HG03432 (cell line): ENCODE measurements at regions not wholly inside any gene's neighbourhood (a gene's known extent, or its start where the extent isn't known, plus 50 kb on each side); places are given as distances from the start of the nearest gene placed in this dataset.

Experiments
- ATAC-seq: cut with Tn5 transposase; IDR thresholded peaks from one replicate; pipeline ENCODE4 v1.9.1; 2021; ENCODE audit warnings: mild to moderate bottlenecking, moderate library complexity; ENCODE audit not compliant: unreplicated experiment

DNA sequence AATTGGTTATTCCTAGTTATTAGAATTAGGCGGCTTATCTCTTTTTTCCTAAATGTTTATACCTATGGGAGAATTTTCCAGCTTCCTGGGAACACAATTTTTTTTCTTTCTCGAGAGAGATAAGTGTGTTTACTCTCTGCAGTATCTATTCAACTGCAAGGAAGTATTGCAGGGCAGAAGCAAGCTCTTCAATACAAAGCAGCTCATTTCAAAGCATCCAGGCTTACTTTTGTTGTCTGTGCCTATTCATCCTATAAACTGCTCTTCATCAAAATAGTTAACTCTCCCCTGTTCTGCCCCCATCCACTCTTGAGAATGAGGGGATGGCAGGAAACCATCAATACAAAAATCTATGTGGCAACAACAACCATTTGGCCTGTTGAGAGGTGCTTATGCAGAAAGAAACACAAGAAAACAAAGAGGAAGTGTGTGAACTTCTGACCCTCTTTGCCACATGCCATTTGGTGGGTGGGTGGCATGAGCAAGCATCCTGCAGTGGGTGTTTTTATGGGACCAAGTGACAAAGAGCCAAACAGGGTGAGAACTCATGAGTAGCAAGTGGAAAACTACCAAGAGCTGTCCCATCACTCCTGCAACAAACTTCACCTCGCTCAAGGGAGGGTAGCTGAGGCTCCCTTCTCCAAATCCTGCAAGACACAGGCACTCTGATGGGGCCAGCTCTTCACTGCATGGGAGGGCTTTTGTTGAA, 50.6 kb upstream of the MRPS6 start:
- no peak for ATAC-seq

DNA sequence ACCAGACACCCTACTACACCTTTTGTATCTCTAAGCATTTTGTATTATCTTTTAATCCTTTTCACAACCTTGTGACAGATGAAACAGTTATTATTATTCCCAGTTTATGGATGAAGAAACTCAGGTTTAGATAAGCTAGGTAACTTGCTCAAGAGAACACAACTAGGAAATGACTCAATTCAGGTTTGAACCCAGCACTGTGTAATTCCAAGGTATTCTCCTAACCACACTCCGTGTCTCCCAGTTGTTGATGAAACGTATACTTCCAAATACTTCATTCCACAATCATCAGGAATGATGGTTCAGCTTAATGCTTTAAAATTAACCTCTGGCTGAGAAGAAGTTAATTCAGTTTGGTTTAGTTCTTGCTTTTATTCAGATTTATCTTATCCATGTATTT, 51.7 kb upstream of the MRPS6 start:
- ATAC-seq = no peak

DNA sequence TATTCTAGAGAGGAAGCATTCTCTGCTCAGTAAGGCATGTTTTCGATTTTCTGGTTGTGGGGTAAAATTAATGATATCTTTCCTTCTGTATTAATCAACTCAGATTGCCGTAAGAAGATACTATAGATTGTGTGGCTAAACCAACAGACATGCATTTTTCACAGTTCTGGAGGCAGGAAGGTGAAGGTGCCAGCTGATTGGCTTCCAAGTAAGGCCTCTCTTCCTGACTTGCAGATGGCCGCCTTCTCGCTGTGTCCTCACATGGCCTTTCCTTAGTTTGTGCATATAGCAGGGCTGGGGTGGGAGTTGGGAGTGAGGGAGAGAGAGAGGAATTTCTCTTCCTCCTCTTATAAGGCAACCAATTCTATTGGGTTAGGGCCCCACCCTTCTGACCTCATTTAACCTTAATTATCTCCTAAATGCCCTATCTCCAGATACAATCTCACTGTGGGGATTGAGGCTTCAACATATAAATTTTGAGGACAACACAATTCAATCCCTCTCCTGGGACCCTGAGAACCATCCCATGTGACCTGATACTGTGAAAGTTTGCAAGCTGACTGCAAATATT, 52.3 kb upstream of the MRPS6 start:
- ATAC-seq = no peak

DNA sequence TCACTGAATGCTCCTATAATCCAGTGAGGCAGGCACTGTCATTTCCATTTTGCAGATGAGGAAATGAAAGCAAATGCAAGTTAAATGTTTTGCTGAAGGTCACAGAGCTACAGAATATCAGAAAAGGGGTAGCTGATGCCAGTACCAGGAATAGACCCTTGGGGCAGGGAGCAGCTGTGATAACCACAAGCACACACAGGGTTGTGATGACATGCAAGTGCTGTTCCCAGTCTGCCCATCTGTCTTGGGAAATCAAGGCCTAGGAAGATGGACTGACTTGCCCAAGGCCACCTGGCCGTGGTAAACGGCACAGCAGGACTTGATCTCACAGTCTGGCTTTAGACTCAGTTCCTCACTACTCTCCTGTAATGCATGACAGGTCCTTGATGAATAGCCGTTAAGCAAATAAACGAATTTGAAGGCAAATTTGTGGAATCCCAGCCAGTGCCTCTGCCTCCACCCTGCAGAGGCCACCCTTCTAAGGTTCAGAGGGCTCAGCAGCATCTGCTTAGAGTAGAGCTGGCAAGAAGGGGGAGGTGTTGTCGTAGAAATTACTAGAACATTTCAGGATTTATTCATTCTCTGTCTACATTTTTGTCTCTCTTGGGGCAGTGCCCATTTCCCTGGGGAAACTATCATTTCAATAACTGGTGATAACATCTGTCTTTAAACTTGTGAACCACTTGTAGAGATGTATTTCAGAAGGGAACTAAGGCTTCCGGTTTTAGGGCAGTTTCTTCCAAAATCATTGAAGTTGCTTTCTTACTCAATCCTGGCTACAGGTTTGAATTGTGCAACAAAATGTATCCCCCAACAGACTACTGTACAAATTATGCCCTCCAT, 53.2 kb upstream of the MRPS6 start:
- peak; percentile 47 for ATAC-seq

DNA sequence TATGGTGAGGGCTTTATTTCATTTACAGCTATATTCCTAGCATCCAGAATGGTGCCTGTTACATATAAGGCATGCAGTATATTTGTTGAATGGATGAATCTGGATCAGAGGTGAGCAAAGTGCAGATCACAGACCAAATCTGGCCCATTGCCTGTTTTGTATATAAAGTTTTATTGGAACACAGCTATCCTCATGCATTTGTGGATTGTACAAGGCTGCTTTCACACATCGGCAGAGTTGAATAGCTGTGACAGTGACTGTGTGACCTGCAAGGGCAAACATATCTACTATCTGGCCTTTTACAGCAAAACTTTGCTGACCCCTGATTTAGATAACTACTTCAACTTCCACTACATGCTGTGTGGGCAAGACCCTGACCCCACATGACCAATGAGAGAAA, 54.0 kb upstream of the MRPS6 start:
- ATAC-seq = no peak

DNA sequence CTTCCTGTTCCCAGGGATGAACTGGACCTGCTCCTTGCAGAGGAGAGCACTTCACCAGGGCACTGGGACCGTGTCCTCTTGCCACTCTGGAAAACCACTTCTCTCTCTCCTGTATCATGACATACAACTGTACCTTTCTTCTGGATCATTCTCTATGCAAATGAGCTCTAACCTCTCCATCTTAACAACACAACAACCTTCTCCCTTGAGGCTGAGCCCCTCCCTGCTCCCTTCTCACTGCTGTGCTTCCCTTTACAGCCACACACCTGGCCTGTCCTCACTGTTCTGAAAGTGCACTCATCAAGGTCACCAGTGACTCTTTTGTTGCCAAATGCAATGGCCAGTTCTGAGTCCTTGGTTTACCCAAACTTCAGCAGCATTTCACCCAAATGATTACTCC, 54.5 kb upstream of the MRPS6 start:
- no peak for ATAC-seq

DNA sequence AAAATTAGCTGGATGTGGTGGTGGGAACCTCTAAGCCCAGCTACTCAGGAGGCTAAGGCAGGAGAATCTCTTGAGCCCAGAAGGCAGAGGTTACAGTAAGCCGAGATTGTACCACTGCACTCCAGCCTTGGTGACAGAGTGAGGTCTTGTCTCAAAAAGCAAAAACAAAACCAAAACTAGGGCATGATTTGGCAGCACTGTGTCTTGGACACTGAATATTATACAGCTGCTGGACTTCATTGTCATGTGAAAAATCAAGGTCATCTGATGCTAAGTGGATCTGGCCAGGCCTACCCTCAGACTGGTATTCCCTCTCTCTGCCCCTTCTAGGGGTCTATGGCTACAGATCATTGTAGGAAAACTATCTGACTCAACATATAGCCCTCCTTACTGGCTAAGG, 55.2 kb upstream of the MRPS6 start:
- no peak for ATAC-seq

DNA sequence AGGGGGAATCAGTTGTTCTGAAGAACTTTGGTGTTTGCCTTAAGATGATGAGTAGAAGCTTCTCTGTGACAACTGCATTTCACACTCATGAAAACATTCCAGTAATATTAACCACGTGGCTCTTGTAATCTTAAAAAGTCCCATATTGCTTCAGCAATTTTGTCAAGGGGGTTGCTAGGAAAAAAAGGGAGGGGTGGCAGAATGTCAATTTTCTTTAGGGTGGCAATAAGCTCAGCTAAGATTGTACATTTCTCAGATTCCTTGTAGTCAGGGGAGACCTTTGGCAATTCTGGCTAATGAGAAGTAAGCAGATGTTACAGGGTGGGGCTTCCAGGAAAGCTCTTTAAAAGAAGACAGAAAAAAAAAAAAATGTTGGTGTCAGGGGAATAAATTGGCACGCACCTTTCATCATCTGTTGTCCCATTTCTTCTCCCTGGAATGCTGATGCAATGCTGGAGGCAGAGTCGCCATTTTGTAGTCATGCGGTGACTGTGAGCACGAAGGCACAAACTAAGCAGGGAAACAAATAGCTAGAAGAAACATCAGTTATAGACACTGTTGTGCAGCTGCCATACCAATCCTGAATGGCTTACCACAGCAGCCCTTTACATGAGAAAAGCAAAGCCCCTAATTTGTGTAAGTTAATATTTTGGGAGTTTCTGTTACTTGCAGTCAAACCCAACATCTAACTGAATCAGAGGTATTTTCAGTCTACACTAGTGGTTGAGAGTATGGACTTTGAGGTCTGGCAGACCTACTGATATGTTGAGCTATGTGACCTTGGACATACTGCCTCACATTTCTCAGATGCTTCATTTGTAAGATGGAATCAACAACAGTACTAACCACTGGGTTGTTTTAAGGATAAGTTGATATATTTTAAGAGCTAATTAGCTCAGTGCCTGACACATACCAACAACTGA, 56.1 kb upstream of the MRPS6 start:
- peak; percentile 31 for ATAC-seq

DNA sequence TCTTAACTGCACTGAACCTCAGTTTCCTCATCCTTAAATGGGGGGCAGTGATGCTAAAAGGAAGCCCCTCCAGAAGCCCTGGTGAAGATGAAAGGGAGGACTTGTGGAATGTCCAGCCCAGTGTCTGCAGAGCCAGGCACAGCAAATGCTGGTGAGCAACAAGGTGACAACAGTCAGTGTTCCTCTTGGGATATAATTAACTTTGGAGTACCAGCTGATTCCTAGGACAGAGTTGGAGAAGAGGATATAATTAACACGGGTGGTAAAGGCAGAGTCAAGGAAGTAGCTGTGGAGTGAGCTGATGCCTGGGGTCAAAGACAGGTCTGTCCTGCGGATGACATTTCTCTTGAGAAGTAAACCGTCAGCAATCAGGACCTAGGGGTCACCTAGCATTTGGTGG, 60.7 kb upstream of the MRPS6 start:
- ATAC-seq = no peak

DNA sequence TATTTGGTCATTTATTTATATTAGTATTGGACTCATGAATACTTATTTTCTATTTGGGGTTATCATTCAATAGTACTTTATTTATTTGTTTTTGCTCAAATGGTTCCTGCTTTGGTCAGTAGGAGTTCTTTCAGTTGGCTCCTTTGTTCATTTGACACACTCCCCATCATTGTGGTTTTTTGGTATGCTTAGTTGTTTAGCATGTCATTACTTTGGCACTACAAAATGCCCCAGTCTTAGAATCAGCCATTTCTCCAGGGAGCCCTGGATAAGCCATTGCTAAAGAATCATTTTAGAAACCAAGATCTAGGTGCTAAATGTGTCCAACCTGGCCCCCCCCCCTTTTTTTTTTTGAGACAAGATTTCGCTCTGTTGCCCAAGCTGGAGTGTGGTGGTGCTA, 61.7 kb upstream of the MRPS6 start:
- ATAC-seq = no peak

DNA sequence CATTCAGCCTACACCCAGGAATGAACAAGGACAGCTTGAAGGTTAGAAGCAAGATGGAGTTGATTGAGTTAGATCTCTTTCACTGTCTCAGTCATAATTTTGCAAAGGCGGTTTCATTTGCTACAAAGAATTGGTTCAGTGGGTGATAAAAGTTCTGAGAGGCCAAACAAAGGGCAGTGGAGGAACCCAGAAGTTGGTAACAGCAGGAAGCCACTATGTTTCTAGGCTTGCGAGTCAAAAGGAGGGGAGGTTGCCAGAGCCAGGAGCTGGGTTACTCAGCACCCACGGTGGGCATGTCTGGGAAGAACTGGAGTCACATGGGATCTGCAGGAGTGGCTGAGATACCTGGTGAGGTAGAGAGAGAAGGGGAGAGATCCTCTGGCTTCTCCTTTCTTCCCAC, 64.2 kb upstream of the MRPS6 start:
- no peak for ATAC-seq

DNA sequence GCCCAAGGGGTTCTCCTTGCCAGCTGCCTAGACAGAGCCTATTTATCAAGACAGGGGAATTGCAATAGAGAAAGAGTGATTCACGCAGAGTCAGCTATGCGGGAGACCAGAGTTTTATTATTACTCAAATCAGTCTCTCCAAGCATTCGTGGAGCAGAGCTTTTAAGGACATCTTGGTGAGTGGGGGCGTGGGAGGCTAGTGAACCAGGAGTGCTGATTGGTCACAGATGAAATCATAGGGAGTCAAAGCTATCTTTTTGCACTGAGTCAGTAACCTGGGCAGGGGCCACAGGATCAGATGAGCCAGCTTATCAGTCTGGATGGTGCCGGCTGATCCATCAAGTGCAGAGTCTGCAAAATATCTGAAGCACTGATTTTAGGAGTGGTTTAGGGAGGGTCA, 64.8 kb upstream of the MRPS6 start:
- no peak for ATAC-seq

DNA sequence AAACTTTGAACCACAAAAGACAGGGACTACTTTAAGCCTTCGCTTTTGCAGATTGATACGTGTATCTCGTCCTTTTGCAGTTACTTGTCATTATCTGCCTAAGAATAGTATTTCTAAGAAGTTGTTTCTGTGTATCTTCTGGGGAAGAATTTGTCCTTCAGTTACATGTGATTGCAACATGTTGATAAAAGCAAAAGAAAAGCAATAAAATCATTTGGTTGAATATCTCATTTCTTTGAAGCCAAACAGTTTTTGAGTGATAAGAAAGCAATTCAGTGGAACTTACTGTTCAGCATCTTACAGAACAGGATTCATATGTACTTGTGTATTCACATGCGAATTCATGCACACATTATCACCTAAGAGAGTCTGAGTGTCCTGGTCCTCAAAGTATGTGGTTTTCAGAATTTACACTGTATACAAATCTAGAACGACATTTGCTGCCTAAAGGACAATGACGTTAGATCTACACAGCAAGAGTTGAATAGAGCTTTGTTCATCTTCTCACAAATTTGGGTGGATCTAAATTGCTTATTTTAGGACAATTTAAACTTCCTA, 66.7 kb upstream of the MRPS6 start:
- no peak for ATAC-seq

DNA sequence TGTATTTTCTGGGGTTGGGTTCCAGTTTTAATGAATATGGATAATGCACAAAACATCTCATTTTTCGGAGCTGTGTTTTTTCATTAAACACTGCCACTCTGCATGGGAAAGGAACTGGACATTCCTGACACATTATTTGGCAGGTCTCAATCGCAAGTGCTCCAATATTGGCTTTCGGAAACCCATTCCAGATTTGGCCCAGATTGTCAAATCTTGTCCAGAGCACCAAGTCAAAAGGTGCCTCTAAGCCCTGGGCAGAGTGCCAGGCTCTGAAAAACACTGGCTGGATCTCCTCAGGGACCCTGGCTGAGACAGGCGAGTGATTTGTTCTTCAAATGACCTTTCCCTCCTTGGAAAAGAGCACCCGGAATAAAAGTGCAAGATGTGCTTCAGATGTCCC, 68.4 kb upstream of the MRPS6 start:
- ATAC-seq = no peak

DNA sequence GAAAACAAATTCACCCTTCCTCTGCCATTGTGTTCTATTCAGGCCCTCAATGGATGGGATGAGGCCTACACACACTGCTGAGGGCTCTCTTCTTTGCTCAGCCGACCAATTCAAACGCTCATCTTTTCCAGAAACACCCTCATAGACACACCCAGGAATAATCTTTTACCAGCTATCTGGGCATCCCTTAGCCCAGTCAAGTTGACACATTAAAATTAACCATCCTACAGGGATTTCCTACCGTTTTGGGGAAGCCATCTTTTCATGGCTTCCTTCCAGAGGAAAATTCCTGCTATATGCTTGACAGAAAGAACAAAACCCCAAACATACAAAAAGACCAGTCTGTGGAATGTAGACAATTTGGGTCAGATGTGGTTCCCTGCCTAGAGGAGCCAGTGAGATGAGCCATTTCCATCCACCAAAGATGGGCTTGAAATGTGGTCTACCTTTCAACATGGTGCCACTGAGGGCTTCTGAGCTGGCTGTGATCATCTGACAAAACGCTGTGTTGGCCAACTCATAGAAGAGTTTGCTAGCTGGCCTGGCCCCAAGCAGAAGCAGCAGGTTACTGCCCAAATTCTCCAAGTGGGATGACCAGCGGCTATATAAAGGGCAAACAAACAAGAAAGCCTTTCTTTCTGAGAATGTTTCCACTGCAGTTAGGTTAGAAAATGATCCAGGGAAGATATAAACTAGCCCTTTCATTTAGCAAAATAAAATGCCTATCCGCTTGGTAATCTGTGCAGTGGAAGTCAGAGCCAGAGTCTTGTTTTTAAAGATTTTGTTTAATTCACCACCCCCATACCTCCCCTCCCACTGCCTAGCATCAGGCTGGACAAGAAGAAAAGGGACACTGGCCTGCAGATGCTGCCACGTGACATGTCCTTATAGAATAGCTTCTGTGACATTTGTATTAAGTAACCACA, 69.1 kb upstream of the MRPS6 start:
- ATAC-seq = no peak

DNA sequence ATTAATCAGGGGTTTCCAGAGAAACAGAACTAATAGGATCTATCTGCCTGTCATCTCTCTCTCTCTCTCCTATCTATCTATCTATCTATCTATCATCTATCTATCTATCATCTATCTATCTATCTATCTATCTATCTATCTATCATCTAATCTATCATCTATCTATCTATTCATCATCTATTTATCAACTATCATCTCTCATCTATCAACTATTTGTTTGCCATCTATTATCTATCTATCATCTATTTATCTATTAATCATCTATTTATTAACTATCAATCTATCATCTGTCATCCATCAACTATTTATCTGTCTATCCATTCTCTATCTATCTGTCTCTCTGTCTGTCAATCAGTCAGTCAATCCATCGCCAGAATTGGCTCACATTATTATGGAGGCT, 70.0 kb upstream of the MRPS6 start:
- no peak for ATAC-seq

DNA sequence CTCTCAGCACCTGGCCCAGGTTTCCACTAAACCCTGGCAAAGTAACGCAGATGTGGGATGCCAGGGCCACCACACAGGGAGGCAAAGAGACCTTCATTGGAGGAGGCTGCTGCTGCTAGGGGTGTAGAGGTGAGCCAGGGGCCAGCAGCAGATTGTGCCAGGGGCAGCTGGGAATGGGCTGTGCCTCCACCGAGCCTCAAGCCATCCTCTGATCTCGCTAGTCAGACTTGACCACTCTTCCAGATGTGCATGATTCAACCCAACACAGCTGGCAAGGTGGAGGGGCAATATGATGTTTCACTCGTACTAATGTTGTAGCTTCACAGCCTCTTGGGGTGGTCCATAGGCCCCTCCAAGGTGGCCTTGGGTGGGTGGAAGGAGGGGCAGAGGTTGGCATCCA, 73.0 kb upstream of the MRPS6 start:
- ATAC-seq = no peak

DNA sequence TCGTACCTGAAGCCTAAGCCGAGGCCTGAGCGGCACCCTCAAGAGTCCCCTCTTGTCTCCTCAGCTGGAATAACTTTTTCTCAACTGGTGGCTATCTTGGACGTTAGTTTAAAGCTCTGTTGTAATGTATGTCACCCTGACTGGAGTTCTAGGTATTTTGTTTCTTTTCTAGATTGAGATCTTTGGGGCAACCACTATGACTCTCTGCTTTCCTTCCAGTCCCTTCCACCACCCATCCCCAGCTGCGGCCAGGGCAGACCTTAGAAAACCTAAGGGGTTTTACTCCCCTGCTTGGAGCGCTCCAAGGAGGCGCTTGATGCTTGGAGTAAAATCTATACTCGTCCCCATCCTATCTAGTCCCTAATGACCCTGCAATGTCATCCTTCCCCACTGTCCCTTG, 74.6 kb upstream of the MRPS6 start:
- ATAC-seq = no peak

DNA sequence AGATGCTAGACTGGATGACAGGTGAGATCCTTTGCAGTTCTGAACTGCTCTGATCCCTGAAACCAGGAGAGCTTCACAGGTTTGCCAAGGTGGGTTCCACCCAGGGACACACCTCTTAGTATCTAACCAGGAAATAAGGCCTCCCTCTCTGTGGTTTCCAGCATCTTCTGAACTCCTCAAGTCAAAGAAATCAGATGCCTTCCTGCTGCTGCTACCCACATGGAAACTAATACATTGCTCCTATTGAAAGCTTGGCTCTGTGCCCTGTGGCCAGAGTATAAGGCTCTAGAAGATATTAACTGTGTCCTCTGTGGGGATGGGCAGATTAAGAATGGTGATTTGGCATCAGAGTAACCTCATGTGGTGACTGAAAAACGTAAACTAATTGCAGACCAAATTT, 75.0 kb upstream of the MRPS6 start:
- no peak for ATAC-seq

DNA sequence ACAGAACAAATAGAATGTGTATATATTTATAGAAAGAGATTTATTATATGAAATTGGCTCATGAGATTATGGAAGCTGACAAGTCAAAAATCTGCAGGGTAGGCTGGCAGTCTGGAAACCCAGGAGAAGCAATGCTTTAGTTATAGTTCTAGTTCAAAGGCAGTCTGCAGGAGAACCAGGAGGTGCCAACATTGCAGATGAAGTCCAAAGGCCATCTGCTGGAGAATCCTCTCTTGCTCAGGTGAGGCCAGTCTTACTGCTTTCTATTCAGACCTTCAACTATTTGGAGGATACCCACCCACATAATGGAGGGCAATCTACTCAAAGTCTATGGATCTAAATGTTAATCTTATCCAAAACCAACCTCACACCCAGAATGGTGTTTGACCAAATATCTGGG, 75.9 kb upstream of the MRPS6 start:
- ATAC-seq = no peak
